Activated CD8-positive, alpha-beta memory T cell treated with anti-CD3 and anti-CD28 coated beads, Interleukin-2, amount 50 U/mL, for 1 hour (primary cell): ENCODE measurements at regions not wholly inside any gene's neighbourhood (a gene's known extent, or its start where the extent isn't known, plus 50 kb on each side); places are given as distances from the start of the nearest gene placed in this dataset.
"Not testable (repeated sequence)": the region's sequence is repeated elsewhere in the genome, so short reads cannot be mapped to it uniquely, and the experiment has no call there.

Source experiments
- DNase-seq: peaks from one replicate; pipeline ENCODE4 v3.0.0-alpha.2; 2020; ENCODE audit errors: extremely low read depth

DNA sequence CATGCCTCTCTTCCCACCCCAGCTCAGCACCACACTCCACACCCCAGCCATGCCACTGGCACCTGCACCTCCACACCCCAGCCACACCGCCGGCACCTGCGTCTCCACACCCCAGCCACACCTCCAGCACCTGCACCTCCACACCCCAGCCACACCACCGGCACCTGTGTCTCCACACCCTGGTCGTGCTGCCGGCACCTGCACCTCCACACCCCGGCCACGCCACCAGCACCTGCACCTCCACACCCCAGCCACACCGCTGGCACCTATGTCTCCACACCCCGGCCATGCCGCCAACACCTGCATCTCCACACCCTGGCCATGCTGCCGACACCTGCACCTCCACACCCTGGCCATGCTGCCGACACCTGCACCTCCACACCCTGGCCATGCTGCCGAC lies 389.7 kb upstream of the MYT1L start:
- DNase-seq: not testable (repeated sequence)

DNA sequence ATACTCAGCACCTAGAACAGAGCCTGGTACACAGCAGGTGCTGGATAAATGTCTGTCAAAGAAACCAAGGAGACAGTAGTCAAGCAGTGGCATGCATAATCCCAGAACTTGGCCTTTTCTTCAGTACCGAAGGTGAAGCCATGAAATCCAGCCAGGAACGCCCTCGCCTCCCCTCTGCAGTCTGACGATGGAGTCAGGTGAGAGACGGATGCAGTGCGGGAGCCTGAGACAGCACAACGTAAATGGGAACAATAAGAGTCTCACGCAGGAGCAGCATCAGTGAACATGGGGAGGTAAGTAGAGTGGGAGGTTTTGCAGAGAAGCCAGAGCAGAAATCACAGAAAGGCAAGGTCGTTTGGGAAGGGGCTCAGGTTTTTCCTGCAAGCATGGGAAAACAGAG lies 389.3 kb upstream of the MYT1L start:
- no peak for DNase-seq

DNA sequence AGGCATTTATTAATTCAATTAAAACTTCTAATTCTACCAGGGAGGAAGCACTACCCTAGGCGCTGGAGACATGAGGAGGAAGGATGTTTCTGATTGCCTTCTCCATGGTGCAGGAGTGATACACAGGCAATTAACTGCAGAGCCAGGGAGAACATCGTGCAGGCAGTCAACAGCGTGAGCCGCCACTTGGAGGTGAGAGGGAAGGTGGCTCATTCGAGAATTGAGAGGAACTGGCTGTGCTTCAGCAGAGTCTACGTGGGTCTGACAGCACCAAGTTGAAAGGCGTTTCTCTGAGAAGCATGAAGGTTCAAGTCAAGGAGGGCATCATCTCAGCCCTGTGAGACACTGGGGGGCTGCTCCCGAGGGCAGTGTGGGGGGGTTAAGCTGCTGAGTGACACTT lies 388.7 kb upstream of the MYT1L start:
- DNase-seq: no peak

DNA sequence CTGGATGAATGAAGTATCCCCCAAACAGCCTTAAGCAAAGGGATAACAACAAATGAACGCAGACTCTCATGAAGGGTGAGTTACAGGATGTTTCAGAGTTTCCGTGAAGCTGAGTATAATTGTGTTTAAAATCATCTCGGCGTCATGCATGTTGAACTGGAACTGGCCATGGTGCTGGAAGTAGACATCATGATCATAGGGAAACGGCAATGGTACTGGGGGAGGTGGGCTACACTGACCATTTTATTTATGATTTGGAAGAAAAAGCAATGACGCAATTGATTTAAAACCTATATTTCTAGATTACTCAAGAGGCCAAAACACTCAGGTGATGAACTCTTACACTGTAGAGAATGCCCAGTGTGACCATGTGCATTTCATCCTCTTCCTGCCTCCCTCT lies 387.9 kb upstream of the MYT1L start:
- no peak for DNase-seq

DNA sequence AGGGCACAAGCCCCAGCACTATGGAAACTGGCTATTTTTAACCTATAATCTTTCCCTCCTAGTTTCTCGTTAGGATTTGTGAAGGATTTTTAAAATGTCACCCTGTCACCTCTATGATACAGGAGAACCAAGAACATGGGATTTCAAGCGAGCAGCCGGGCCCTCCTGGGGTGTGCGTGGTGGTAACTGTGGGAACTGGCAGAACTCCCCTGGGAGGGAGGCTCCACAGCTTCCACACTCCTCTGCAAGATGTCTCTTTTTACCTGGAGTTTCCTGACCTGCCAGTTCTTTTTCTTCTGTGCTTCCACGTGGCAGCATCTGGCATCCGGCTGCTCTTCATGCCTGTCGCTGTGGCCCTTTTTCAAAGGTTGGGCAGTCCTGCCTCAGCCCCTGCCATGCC lies 386.3 kb upstream of the MYT1L start:
- no peak for DNase-seq

DNA sequence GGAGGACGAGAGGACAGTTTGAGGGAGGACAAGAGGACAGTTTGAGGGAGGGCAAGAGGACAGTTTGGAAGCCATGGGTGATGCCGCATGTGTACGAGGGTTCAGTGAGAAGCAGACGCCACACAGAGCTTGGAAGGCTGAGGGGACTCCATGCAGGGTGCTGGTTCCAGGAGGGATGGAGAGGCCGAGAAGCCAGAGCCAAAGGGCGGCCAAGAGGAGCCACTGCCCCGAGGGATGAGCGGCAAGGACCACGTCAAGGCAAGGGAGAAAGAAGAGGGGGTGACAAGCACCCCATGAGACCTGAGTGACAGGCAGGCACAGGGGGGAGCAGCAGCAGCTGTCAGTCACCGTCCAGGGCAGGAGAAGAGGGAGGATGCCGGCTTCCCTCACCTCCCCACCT lies 385.7 kb upstream of the MYT1L start:
- no peak for DNase-seq

DNA sequence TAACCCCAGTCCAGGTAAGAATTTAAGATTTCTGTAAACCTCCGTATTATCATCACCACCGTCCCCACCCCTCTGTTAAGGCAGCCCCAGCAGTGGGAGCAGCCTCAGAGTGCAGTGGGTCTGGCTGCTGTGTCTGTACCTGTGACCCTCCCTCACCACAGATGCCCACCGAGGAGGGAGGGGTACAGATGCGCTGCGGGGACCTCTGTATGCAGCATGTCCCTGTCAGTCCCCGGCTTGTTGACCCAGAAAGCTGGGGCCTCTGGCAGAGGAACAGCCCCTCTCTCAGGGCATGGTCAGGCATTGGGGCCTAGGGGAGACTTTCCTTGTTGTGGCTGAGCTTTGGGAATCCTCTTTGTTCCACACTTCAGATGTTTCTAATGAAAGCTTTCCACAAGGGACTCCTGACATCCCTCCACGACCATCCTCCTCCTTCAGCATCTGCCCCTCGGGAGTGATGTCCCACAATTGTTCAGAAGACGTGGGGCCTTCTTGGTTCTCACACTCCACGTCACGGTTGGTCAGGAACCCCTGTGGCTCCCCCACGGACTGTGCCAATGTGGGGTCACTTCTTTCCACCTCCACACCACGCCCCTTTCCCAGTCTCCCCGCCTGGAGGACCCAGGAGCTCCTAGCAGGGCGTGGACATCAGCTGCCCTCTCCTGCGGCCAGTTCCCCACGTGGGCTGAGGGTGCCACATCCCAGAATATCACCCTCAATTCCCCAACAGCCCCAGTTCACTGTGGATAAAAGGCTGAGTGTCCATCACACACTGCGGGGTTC lies 384.2 kb upstream of the MYT1L start:
- DNase-seq: no peak

DNA sequence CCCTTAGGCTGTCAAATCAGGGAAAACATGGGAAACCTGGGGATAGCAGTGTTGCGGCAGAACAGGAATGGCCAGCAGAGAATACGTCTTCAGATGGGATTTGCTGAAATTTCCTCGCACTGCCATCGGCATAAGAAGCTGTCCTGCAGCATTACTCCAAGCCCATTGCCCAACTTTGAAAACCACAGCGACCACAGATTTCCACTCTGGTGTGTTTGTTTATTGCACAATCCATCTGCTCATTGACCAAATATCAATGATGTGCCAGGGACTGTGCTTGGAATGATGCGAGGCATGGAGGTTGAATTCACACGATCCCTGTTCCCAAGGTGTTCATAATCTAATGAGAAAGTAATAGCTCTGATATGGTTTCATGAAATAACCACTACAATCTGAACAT lies 383.3 kb upstream of the MYT1L start:
- DNase-seq: no peak

DNA sequence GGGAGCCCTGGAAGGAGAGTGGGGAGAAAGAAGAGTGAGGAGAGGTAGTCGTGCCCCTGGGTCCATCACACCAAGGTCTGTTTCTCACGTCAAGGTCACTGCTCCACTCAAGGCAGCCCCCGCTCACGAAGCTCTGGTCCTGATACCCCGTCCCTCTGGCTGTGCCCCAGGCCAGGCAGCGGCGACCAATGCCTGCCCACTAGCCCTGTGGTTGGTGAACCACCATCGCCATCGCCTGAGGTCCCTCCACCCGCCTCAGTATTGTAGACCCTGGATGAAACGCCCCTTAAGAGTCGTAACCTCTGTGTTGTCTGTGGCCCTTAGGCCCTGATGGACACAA lies 378.3 kb upstream of the MYT1L start:
- no peak for DNase-seq

DNA sequence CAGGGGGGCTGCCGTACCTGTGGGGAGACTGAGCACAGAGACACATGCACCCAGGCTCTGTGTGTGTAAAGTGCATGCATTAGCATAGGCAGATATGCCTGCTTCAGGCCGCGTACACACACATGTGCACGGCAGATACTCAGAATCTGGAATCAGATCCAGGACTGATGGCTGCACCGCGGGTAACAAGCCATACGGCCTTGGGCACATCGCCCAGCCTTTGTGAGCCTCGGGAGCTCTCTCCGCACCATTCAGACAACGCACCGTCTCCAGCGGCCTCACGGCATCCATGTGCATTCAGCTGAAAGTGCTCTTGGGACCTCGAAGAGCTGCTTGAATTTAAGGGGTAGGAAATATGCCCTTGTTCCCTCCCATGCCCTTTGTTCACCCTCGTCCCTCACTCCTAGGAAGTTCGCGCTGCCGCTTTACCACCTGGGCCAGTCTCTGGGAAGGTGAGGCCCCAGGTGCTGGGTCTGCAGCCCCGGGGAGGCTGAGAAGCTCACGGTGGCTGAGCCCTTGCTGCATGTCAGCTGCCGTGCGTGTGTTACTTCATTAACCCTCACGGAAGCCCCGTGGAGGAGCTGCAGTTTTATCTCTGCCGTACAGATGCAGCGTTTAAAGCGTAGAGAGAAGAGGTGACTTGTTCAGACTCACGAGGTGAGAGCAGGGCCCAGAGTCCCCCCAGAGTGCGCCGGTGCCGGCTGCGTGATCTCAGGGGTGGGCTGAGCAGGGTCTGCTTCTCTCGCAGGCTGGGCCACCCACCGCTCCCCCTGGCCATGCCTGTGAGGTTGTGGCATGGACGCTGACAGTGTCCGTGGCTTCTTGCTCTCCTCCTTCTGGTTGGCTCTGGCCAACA lies 377.7 kb upstream of the MYT1L start:
- no peak for DNase-seq

DNA sequence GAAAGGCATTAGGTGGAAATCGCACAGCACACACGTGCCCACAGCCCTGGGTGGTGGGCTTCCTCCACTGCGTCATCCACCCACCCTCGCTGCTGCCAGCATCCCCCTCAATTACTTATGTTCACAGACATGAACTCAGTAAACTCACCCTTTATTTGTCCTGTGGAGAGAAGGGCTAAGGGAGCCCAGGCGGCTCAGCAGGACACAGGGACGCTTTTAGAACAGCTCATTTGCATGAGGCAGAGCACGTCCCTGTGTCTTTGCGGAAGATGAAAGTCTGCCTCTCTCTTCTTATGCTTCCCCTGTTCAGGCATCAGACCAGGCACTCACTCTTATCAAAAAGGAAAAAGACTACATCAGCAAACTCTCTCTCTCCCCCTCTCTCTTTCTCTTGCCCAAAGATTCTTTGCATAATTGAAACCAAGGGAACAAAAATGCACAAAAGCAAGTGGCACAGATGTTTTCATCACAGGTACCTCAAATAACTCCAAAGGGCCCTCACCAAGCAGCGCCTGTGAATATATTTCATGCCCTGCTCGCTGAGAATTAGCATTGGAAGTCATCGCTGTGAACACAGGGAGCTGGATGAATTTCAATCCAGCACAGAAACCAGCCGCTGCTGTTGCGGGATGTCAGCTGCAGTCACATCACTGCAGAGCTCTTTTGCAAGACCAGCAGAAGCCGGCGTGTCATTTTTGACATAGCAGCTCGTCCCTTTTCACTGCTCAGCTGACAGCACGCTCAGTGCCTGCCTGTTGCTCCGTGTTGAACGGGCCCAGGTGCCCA lies 376.3 kb upstream of the MYT1L start:
- DNase-seq: no peak

DNA sequence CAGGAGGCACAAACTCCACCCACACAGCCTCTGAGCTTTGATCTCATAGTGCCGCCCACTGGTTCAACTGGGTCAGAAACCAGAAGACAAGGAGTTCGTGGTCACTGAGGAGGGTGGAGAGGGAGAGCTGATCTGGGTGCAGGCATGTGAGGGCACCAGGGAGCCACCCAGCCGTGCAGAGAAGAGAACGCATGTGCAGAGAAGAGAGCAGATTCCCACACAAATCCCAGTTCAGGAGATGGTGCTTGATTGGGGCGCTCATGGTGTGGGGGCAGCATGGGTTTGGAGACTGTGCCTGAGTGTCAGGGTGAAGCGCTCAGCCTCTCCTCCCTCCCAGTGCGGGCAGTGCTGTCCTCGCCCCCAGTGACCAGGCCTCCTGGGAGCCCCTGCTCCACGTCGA lies 375.2 kb upstream of the MYT1L start:
- DNase-seq: no peak

DNA sequence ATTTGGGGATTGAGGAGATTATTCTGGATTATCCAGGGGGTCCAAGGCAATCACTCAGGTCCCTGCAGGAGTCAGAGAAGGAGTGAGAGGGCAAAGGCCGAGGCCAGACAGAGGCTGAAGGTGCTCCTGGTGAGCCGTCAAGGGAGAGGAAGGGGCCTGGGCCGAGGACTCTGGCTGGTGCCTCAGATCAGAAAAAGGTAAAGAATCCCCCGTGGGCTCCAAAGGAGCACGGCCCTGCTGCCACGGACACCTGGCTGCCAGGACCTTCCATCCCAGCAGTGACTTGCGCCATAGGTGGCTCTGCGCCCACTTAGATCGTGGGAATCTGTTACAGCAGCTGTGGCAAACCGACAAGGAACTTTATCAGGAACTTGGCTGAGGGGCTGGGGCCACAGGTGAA lies 374.8 kb upstream of the MYT1L start:
- DNase-seq: no peak

DNA sequence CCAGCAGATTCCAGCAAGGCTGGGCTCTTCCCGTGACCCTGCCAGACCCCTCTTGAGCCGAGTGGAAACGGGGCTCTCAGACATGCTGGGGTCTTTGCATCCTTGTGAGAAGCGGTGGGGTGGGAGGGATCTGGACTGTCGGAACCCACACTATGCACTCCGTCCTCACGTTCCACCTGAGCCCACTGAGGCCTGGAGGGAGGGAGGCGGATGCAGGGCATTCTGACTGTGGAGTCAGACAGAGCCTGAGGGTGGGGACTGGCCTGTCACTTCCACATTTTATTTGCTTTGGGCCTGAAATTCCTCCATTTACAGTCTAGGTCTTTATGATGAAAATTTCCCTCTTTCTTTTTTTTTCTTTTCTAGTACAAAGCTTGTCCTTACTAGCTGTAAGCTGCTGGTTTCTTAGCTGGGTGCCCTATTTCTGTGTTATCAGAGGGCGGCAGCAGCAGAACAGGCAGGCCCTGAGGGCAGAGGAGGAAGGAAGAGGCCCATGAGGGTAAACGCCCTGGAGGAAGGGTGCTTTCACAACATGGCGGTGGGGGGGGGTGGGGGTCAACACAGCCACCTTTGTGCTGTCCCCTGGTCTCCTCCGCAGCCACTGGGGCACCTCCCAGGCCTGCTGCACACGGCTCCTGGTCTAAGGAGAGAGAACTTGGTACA lies 373.5 kb upstream of the MYT1L start:
- DNase-seq: no peak

DNA sequence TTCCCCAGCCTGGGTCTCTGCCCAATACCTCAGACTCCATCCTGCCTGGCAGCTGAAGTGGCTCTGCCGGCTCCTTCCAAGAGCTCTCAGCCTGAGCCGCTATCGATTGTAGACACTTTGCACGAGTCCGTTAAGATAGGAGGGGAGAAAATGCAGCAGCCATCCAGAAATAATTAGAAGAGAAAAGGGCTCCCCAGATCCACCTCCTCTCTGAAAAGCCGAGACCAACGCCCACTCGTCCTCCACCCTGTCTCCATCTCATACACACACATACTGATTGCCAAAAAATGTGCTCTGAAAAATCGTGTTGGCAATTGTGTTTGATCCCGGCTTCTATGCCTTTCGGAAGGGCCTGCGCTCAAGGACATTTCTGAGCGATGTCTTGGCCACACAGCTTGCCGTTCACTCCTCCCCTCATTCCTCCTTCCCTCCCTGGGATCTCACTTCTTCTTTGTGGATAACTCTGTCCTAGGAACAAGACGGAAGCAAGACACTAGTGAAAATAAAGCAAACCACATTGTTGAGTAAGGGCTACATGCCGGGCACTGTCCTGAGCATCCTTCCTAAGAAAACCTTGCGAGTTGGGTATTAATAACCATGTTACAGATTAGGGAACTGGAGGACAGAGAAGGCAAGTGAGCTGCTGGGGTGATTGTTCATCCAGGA lies 372.8 kb upstream of the MYT1L start:
- no peak for DNase-seq

DNA sequence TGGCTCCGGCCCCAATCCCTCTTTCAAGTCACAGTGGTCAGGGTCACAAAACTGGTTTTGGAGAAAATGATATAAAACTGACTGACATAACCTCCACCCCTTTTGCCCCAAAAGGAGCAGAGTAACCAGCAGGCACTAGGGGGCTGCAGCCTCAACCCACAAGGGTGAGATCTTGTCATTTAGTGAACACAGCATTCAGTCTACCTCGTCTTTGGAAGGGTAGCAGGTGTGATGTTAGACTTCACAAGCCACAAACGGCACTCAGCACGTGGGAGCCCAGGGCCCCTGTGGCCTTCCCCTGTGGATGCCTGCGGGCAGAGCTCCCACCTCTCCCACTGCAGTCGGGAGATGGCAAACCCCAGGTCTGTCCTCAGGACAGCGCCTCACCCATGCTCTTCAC lies 372.1 kb upstream of the MYT1L start:
- no peak for DNase-seq

DNA sequence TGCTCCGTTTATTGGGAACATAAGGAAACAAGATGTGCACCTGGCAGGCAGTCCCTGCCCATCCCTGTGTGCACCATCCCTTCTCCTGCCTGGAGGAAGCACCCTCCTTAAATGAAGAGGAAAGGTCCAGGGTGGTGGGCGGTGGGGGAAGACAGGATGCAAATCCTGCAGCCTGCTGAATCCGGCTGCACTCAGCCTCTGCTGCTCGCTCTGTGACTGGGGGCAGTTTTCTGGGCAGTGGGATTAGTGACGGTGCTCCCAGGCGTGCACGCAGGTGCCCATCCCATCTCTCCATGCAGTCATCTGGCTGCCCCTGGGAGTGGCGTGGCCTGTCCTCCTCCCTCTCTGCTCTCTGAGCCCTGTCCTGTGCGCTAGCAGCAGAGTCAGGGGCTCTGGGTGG lies 371.3 kb upstream of the MYT1L start:
- DNase-seq: no peak

DNA sequence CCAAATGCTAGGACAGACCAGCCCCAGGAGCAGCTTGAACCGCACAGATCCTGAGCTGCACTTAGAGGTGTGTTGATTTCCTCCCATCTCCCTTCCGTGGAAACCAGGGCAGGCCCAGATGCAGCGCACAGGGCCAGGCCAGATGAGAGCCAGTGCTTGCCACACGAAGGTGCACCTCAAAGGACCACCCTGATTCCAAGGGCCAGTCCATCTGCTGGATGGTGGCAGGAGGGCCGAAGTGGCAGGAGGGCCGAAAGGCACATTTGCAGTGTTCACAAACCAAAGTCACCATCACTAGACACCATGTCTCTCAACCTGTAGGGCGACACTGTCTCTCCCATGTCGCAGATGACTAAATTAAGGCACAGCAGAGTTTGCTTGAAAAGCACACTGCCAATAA lies 370.7 kb upstream of the MYT1L start:
- DNase-seq: no peak

DNA sequence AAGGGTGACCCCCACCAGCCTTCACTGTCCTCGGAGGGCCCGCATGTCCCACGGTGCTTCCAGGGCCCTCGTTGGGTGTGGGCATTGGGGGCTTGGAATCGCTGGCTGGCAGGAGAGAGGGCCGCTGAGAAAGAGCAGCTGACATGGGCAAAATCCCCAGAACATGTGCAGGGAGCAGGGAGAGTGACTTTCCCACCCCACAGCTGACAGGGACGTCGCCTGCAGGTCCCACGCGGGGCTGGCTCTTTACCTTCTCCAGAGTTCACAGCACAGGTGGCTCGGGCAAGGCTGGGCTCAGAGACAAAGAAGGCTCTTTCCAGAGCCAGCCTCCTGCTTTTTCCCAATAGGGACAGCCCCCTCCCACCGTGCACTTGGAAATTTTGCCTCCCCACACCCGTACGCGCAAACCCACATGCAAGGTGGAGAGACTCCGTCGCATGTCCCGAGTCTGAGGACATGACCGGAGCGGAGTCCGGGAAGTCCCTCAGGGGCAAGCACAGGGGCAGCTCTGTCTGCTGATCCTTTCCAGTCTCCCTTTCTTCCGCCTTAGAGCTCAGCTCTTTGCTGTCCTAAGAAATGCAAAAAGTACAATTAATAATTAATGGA lies 370.2 kb upstream of the MYT1L start:
- no peak for DNase-seq

DNA sequence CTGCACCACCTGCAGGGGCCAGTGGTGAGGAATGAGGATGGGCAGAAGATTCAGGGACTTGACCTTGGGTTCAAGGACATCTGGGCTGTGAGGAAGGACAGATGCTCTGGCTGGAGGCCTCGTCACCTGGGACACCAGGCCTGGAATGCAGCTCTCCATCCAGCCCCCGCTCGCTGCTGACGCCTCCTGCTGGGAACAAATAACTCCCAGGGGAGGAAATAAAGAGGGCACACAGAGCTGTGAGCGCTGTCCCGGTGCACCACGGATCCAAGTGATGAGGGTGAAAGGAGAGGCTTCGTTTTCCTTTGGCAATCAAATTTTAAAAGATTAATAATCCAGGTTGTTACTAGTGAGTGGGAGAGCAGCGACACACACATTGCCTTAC lies 368.0 kb upstream of the MYT1L start:
- DNase-seq: no peak
